HG03103 (cell line): ENCODE measurements at regions not wholly inside any gene's neighbourhood (a gene's known extent, or its start where the extent isn't known, plus 50 kb on each side); places are given as distances from the start of the nearest gene placed in this dataset.

ENCODE experiments used
- ATAC-seq: cut with Tn5 transposase; IDR thresholded peaks from one replicate; pipeline ENCODE4 v1.9.1; 2021; ENCODE audit warnings: low read depth; ENCODE audit not compliant: unreplicated experiment

- ATAC-seq = no peak
Observed at GRCh38 chr12:115209230-115209629, 525.3 kb upstream of the TBX3 start.

GRCh38 chr12:115208098-115208497 is 524.1 kb upstream of the TBX3 start:
- ATAC-seq = no peak

- ATAC-seq = no peak
Observed at GRCh38 chr12:115207216-115207915, 523.4 kb upstream of the TBX3 start.

- no peak for ATAC-seq
Observed at GRCh38 chr12:115206801-115207200, 522.8 kb upstream of the TBX3 start.

GRCh38 chr12:115205755-115206308 is 521.9 kb upstream of the TBX3 start:
- no peak for ATAC-seq

GRCh38 chr12:115204957-115205754 is 521.2 kb upstream of the TBX3 start:
- ATAC-seq = no peak

GRCh38 chr12:115203701-115204100 is 519.7 kb upstream of the TBX3 start:
- no peak for ATAC-seq

GRCh38 chr12:115201966-115202365 is 518.0 kb upstream of the TBX3 start:
- no peak for ATAC-seq

- ATAC-seq = no peak
Observed at GRCh38 chr12:115199831-115200230, 515.9 kb upstream of the TBX3 start.

GRCh38 chr12:115194857-115195256 is 510.9 kb upstream of the TBX3 start:
- no peak for ATAC-seq

- no peak for ATAC-seq
Observed at GRCh38 chr12:115194448-115194847, 510.5 kb upstream of the TBX3 start.

GRCh38 chr12:115191342-115191741 is 507.4 kb upstream of the TBX3 start:
- no peak for ATAC-seq

GRCh38 chr12:115190010-115190770 is 506.2 kb upstream of the TBX3 start:
- ATAC-seq = no peak

GRCh38 chr12:115185506-115185905 is 501.5 kb upstream of the TBX3 start:
- no peak for ATAC-seq

GRCh38 chr12:115183752-115184151 is 499.8 kb upstream of the TBX3 start:
- no peak for ATAC-seq

GRCh38 chr12:115177899-115178298 is 493.9 kb upstream of the TBX3 start:
- no peak for ATAC-seq

GRCh38 chr12:115176741-115177400 is 492.9 kb upstream of the TBX3 start:
- no peak for ATAC-seq

GRCh38 chr12:115174920-115175319 is 490.9 kb upstream of the TBX3 start:
- ATAC-seq = no peak

- no peak for ATAC-seq
Observed at GRCh38 chr12:115172521-115172920, 488.5 kb upstream of the TBX3 start.

GRCh38 chr12:115169981-115170380 is 486.0 kb upstream of the TBX3 start:
- ATAC-seq = no peak
